Neural cell (in vitro differentiated cells): ENCODE measurements at regions not wholly inside any gene's neighbourhood (a gene's known extent, or its start where the extent isn't known, plus 50 kb on each side); places are given as distances from the start of the nearest gene placed in this dataset.

Source experiments
- H2AFZ ChIP-seq: fragments of 200-600, 300-800 bp; sonication (generic), shearing (Covaris generic); 2 replicates; pipeline ENCODE4 v1.6.0; 2014; ENCODE audit warnings: low read depth, mild to moderate bottlenecking, antibody characterized with exemption, low read length, moderate library complexity
- H3F3A ChIP-seq: fragments of 200-600 bp; shearing (Covaris generic); 2 replicates; pipeline ENCODE4 v1.6.1; 2016; ENCODE audit warnings: mild to moderate bottlenecking, moderate library complexity, mixed read lengths, antibody characterized with exemption, low read length; ENCODE audit not compliant: insufficient read depth, poor library complexity, severe bottlenecking
- H3K27ac ChIP-seq: fragments of 200-600, 300-800 bp; sonication (generic), shearing (Covaris generic); 2 replicates; pipeline ENCODE4 v1.5.1; 2014; ENCODE audit warnings: mild to moderate bottlenecking, low read length, moderate library complexity
- H3K27me3 ChIP-seq: fragments of 300-800, 200-600 bp; sonication (generic), shearing (Covaris generic); 2 replicates; pipeline ENCODE4 v1.6.0; 2014; ENCODE audit warnings: mild to moderate bottlenecking, low read depth, low read length, moderate library complexity; ENCODE audit not compliant: insufficient read depth
- H3K36me3 ChIP-seq: fragments of 300-800, 200-600 bp; sonication (generic), shearing (Covaris generic); 2 replicates; pipeline ENCODE4 v1.5.1; 2014; ENCODE audit warnings: mild to moderate bottlenecking, antibody characterized with exemption, low read length, moderate library complexity; ENCODE audit not compliant: insufficient read depth
- H3K4me2 ChIP-seq: fragments of 300-800, 200-600 bp; sonication (generic), shearing (Covaris generic); 2 replicates; pipeline ENCODE4 v1.6.0; 2014; ENCODE audit warnings: mild to moderate bottlenecking, low read length
- H3K4me3 ChIP-seq: fragments of 300-800, 200-600 bp; sonication (generic), shearing (Covaris generic); 2 replicates; pipeline ENCODE4 v1.5.1; 2014; ENCODE audit warnings: mild to moderate bottlenecking, low read length, moderate library complexity
- H3K79me2 ChIP-seq: fragments of 200-600 bp; shearing (Covaris generic); replicated peaks from 2 replicates; pipeline ENCODE4 v1.6.0; 2014; ENCODE audit warnings: mild to moderate bottlenecking, low read length, moderate library complexity; ENCODE audit not compliant: insufficient read depth
- H3K9ac ChIP-seq: fragments of 300-800, 200-600 bp; sonication (generic), shearing (Covaris generic); 2 replicates; pipeline ENCODE4 v1.6.1; 2016; ENCODE audit warnings: mild to moderate bottlenecking, low read length, mixed read lengths
- H3K9me2 ChIP-seq: fragments of 200-600 bp; shearing (Covaris generic); 2 replicates; pipeline ENCODE4 v1.6.1; 2016; ENCODE audit warnings: mild to moderate bottlenecking, low read length, mixed read lengths; ENCODE audit not compliant: insufficient read depth
- H3K9me3 ChIP-seq: fragments of 200-600, 300-800 bp; sonication (generic), shearing (Covaris generic); 2 replicates; pipeline ENCODE4 v1.6.1; 2016; ENCODE audit warnings: mild to moderate bottlenecking, mixed run types, low read length, moderate library complexity, mixed read lengths
- H4K20me1 ChIP-seq: fragments of 200-600 bp; shearing (Covaris generic); 2 replicates; pipeline ENCODE4 v1.6.1; 2016; ENCODE audit warnings: mild to moderate bottlenecking, mixed run types; ENCODE audit not compliant: insufficient read depth
- CTCF ChIP-seq: fragments of 450-650 bp; IDR thresholded peaks from 2 replicates; pipeline ENCODE4 v1.5.1; 2014; ENCODE audit warnings: antibody characterized with exemption, mild to moderate bottlenecking, moderate library complexity; ENCODE audit not compliant: poor library complexity, severe bottlenecking
- EP300 ChIP-seq: fragments of 450-650 bp; conservative IDR thresholded peaks from 2 replicates; pipeline ENCODE4 v1.6.1; 2014; ENCODE audit warnings: antibody characterized with exemption, mild to moderate bottlenecking, moderate library complexity; ENCODE audit not compliant: poor library complexity, severe bottlenecking
- EZH2 ChIP-seq: fragments of 200-600, 300-800 bp; shearing (Covaris generic), sonication (generic); IDR thresholded peaks from 2 replicates; pipeline ENCODE4 v1.6.1; 2014; ENCODE audit warnings: antibody characterized with exemption, low read length, borderline replicate concordance, mild to moderate bottlenecking; ENCODE audit not compliant: insufficient read depth, poor library complexity, severe bottlenecking
- MXI1 ChIP-seq: fragments of 450-650 bp; conservative IDR thresholded peaks from 2 replicates; pipeline ENCODE4 v1.6.1; 2014; ENCODE audit warnings: antibody characterized with exemption, mild to moderate bottlenecking; ENCODE audit not compliant: poor library complexity, severe bottlenecking
- POLR2AphosphoS5 ChIP-seq: IDR thresholded peaks from 2 replicates; pipeline ENCODE4 v1.6.1; 2012
- RAD21 ChIP-seq: fragments of 450-650 bp; conservative IDR thresholded peaks from 2 replicates; pipeline ENCODE4 v1.6.1; 2014; ENCODE audit warnings: antibody characterized with exemption, mild to moderate bottlenecking, moderate library complexity
- SMC3 ChIP-seq: fragments of 450-650 bp; conservative IDR thresholded peaks from 2 replicates; pipeline ENCODE4 v1.6.1; 2014; ENCODE audit warnings: antibody characterized with exemption, mild to moderate bottlenecking, moderate library complexity; ENCODE audit not compliant: poor library complexity
- TAF1 ChIP-seq: IDR thresholded peaks from 2 replicates; pipeline ENCODE4 v1.6.1; 2012; ENCODE audit warnings: low read depth
- TF ChIP-seq, protein P1 (sequence below): IDR thresholded peaks from 2 replicates; pipeline ENCODE4 v1.6.1; 2012; ENCODE audit warnings: borderline replicate concordance

DNA sequence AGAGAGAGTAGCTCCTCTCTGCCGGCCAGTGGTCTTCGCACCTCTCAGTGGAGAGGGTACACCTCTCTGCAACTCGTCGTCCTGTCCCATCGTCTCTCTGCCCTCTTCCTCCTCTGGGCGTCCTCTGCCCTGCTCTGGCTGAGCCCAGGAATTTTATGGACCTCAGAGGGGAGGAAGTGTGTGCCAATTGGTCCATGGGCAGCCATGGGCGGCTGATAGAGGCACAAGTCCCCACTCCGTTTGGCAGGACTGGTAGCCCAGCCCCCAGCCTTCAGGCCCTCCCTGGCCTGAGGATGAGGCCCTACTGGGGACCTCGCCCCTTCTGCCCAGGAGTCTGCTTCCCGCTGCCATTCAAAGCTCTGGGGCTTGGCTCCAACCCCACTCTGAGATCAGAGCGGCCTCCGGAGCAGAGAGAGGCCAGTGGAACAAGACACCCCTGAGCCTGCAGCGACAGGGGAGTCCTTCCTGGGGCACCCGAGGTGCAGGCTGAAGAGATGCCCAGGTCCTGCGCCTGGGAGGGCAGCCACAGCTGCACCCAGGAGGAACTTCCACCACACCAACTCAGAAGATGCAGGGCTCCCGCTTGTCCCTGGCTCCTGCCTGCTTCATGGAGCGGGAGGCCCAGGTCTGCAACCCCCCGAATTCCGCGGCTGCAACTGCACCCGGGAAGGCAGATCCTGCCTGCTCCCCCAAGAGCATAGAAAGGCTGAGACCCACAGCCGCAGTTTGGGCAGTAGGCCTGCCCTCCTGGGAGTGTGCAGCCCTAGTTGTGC, 659.9 kb downstream of the KCNT2 start:
- H3K27ac ChIP-seq = no peak overlapping the region
- H3K27me3 ChIP-seq = no peaks in the 10 kb centered on the region
- H3K4me3 ChIP-seq = no peak overlapping the region
- H3K9me2 ChIP-seq = no peaks in the 10 kb centered on the region
- H3K36me3 ChIP-seq = no peaks in the 10 kb centered on the region
- H3K9me3 ChIP-seq = no peaks in the 10 kb centered on the region
- TF ChIP-seq POLR2AphosphoS5 (no peak), RAD21 (no peak), TAF1 (no peak), EP300 (no peak)
- H2AFZ ChIP-seq = no peak overlapping the region
- H3F3A ChIP-seq = no peaks in the 10 kb centered on the region
- no peak overlapping the region for H3K9ac ChIP-seq
- H3K4me2 ChIP-seq = no peak overlapping the region
- H4K20me1 ChIP-seq = no peaks in the 10 kb centered on the region
- H3K79me2 ChIP-seq = no peaks in the 10 kb centered on the region

DNA sequence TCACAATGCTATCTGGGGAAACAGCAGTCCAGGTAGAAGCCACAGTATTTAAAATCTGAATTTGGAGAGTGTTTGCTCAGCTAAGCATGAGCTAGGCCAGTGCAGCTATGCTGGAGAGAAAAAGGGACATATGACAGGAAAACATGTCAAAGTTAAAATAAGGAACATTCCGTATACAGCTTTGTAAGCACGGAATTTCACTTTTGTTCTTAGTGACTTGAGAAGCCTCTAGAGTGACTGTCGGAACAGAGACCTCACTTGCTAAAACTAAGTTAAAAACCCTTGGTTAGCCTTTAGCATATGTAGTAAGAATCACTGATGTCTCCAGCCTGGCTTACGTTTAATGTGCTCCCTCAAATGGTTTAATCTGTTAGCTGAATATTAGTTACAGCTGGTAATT, 661.7 kb downstream of the KCNT2 start:
- Histone ChIP-seq H3K79me2 (no peaks in the 10 kb centered on the region), H4K20me1 (no peaks in the 10 kb centered on the region), H3F3A (no peaks in the 10 kb centered on the region), H3K9ac (no peak overlapping the region), H3K9me2 (no peaks in the 10 kb centered on the region), H3K9me3 (no peaks in the 10 kb centered on the region), H3K27me3 (no peaks in the 10 kb centered on the region), H3K4me2 (no peak overlapping the region), H2AFZ (no peak overlapping the region), H3K36me3 (no peaks in the 10 kb centered on the region), H3K27ac (no peak overlapping the region), H3K4me3 (no peak overlapping the region)
- TF ChIP-seq EZH2 = no peak
- no peak for TF ChIP-seq RAD21
- no peak for TF ChIP-seq EP300

DNA sequence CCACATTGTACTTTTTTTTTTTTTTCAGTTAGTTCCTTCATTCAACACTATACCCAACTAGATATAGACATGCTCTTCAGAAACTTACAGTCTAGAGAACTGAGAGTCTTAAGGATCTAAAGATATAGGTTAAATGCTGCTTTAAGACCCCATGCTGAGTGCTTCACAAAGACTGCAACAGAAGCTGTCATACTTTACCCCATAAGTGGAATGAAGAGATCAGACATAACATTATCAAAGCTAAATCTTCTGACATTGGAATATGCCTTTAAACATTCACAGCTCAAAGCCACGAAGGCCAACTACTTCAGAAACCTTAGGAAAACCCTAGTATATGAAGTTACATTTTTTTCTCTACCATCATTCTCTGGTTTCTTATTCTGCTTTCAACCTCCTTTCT, 666.4 kb downstream of the KCNT2 start:
- H3K9ac ChIP-seq = no peak overlapping the region
- H3K79me2 ChIP-seq = no peaks in the 10 kb centered on the region
- H4K20me1 ChIP-seq = no peaks in the 10 kb centered on the region
- H3K27me3 ChIP-seq = no peaks in the 10 kb centered on the region
- no peaks in the 10 kb centered on the region for H3K9me3 ChIP-seq
- TF ChIP-seq POLR2AphosphoS5 (peak; percentile 56), TAF1 (no peak), CTCF (no peak), MXI1 (no peak), EZH2 (no peak), RAD21 (no peak), SMC3 (no peak), EP300 (peak; percentile 34)
- TF ChIP-seq, protein P1, sequence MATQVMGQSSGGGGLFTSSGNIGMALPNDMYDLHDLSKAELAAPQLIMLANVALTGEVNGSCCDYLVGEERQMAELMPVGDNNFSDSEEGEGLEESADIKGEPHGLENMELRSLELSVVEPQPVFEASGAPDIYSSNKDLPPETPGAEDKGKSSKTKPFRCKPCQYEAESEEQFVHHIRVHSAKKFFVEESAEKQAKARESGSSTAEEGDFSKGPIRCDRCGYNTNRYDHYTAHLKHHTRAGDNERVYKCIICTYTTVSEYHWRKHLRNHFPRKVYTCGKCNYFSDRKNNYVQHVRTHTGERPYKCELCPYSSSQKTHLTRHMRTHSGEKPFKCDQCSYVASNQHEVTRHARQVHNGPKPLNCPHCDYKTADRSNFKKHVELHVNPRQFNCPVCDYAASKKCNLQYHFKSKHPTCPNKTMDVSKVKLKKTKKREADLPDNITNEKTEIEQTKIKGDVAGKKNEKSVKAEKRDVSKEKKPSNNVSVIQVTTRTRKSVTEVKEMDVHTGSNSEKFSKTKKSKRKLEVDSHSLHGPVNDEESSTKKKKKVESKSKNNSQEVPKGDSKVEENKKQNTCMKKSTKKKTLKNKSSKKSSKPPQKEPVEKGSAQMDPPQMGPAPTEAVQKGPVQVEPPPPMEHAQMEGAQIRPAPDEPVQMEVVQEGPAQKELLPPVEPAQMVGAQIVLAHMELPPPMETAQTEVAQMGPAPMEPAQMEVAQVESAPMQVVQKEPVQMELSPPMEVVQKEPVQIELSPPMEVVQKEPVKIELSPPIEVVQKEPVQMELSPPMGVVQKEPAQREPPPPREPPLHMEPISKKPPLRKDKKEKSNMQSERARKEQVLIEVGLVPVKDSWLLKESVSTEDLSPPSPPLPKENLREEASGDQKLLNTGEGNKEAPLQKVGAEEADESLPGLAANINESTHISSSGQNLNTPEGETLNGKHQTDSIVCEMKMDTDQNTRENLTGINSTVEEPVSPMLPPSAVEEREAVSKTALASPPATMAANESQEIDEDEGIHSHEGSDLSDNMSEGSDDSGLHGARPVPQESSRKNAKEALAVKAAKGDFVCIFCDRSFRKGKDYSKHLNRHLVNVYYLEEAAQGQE = no peak
- H3F3A ChIP-seq = no peaks in the 10 kb centered on the region
- H3K9me2 ChIP-seq = no peaks in the 10 kb centered on the region
- H3K27ac ChIP-seq = no peak overlapping the region
- H3K36me3 ChIP-seq = no peaks in the 10 kb centered on the region
- no peak overlapping the region for H3K4me3 ChIP-seq
- no peak overlapping the region for H2AFZ ChIP-seq
- H3K4me2 ChIP-seq = no peak overlapping the region
